ENCODE measurements at regions not wholly inside any gene's neighbourhood (a gene's known extent, or its start where the extent isn't known, plus 50 kb on each side); places are given as distances from the start of the nearest gene placed in this dataset.

- TF ChIP-seq, protein P1, sequence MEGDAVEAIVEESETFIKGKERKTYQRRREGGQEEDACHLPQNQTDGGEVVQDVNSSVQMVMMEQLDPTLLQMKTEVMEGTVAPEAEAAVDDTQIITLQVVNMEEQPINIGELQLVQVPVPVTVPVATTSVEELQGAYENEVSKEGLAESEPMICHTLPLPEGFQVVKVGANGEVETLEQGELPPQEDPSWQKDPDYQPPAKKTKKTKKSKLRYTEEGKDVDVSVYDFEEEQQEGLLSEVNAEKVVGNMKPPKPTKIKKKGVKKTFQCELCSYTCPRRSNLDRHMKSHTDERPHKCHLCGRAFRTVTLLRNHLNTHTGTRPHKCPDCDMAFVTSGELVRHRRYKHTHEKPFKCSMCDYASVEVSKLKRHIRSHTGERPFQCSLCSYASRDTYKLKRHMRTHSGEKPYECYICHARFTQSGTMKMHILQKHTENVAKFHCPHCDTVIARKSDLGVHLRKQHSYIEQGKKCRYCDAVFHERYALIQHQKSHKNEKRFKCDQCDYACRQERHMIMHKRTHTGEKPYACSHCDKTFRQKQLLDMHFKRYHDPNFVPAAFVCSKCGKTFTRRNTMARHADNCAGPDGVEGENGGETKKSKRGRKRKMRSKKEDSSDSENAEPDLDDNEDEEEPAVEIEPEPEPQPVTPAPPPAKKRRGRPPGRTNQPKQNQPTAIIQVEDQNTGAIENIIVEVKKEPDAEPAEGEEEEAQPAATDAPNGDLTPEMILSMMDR (IDR thresholded peaks at IDR 0.05): no peak
- TF ChIP-seq POLR2A (IDR thresholded peaks at IDR 0.05): no peak
Observed at GRCh38 chr2:239587311-239587731, 186.5 kb upstream of the HDAC4 start.

All from testis (tissue), 2 donors.